GM19025 (cell line): ENCODE measurements at regions not wholly inside any gene's neighbourhood (a gene's known extent, or its start where the extent isn't known, plus 50 kb on each side); places are given as distances from the start of the nearest gene placed in this dataset.

Experiments
- ATAC-seq: cut with Tn5 transposase; IDR thresholded peaks from one replicate; pipeline ENCODE4 v1.9.1; 2021; ENCODE audit warnings: mild to moderate bottlenecking, low read depth, moderate library complexity; ENCODE audit not compliant: unreplicated experiment

GRCh38 chr7:86949779-86950260 lies 109.6 kb downstream of the ELAPOR2 start:
- ATAC-seq = no peak

GRCh38 chr7:86949052-86949778 lies 110.2 kb downstream of the ELAPOR2 start:
- ATAC-seq = peak; percentile 79

GRCh38 chr7:86947929-86948328 lies 111.5 kb downstream of the ELAPOR2 start:
- ATAC-seq = no peak

GRCh38 chr7:86943447-86943846 lies 116.0 kb downstream of the ELAPOR2 start:
- no peak for ATAC-seq

- no peak for ATAC-seq
These were observed 116.5 kb downstream of the ELAPOR2 start for GRCh38 chr7:86942995-86943394.

- ATAC-seq = no peak
These were observed 117.4 kb downstream of the ELAPOR2 start for GRCh38 chr7:86942081-86942480.

- no peak for ATAC-seq
These were observed 120.1 kb downstream of the ELAPOR2 start for GRCh38 chr7:86939197-86939814.

GRCh38 chr7:86937363-86937878 lies 122.0 kb downstream of the ELAPOR2 start:
- no peak for ATAC-seq

GRCh38 chr7:86933295-86933845 lies 126.1 kb downstream of the ELAPOR2 start:
- no peak for ATAC-seq

- ATAC-seq = no peak
These were observed 127.4 kb downstream of the ELAPOR2 start for GRCh38 chr7:86932038-86932512.

GRCh38 chr7:86931439-86931838 lies 128.0 kb downstream of the ELAPOR2 start:
- no peak for ATAC-seq

GRCh38 chr7:86930554-86931307 lies 128.7 kb downstream of the ELAPOR2 start:
- no peak for ATAC-seq

GRCh38 chr7:86929293-86930109 lies 130.0 kb downstream of the ELAPOR2 start:
- ATAC-seq = no peak

GRCh38 chr7:86928308-86928707 lies 131.1 kb downstream of the ELAPOR2 start:
- no peak for ATAC-seq

- no peak for ATAC-seq
These were observed 132.7 kb downstream of the ELAPOR2 start for GRCh38 chr7:86926732-86927131.

GRCh38 chr7:86925221-86925620 lies 134.2 kb downstream of the ELAPOR2 start:
- ATAC-seq = no peak

- ATAC-seq = no peak
These were observed 135.9 kb downstream of the ELAPOR2 start for GRCh38 chr7:86923527-86923926.

- no peak for ATAC-seq
These were observed 139.3 kb downstream of the ELAPOR2 start for GRCh38 chr7:86920154-86920553.

GRCh38 chr7:86918245-86918644 lies 141.2 kb downstream of the ELAPOR2 start:
- ATAC-seq = no peak

- ATAC-seq = no peak
These were observed 143.1 kb downstream of the ELAPOR2 start for GRCh38 chr7:86916277-86916825.
